ENCODE measurements at regions not wholly inside any gene's neighbourhood (a gene's known extent, or its start where the extent isn't known, plus 50 kb on each side); places are given as distances from the start of the nearest gene placed in this dataset.
A peak's percentile ranks its signal among the peaks of the same experiment; 100 is the strongest.

DNA sequence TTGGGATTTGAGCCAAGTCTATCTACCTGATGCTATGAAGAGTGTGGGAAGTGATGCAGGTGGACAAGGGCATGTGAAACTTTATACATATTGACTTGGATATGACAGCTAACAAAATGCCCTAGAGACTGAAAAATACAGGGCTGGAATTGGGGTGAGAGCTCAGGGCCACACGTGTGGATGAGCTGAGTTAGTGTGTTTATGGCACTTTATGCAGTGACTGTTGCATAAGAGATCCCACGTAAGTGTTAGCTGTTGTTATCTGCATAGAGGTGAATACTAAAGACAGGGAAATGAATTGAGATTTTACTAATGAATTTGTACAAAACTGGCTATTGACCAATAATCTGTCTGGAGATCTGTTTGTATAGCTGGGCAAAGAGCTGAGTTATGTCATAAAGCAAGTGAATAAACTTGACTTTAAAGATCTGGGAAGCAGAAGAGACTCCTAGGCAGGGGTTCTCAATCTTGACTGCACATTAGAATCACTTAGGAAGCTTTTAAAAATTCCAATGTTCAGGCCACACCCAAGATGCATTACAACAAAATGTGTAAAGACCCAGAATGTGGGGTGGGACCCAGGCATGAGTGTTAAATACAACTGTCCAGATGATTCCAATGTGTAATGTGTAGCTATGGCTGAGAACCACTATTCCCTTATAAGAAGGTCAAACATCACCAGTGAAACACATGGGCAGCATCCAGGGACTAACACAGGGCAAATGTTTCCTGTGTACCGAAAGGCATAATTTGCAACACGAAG, 74.2 kb upstream of the STK17B start:
- TF ChIP-seq, protein P1, sequence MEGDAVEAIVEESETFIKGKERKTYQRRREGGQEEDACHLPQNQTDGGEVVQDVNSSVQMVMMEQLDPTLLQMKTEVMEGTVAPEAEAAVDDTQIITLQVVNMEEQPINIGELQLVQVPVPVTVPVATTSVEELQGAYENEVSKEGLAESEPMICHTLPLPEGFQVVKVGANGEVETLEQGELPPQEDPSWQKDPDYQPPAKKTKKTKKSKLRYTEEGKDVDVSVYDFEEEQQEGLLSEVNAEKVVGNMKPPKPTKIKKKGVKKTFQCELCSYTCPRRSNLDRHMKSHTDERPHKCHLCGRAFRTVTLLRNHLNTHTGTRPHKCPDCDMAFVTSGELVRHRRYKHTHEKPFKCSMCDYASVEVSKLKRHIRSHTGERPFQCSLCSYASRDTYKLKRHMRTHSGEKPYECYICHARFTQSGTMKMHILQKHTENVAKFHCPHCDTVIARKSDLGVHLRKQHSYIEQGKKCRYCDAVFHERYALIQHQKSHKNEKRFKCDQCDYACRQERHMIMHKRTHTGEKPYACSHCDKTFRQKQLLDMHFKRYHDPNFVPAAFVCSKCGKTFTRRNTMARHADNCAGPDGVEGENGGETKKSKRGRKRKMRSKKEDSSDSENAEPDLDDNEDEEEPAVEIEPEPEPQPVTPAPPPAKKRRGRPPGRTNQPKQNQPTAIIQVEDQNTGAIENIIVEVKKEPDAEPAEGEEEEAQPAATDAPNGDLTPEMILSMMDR (IDR thresholded peaks at IDR 0.05), result no peak
- peaks cover 0 to 48% (median 16%) of the 10 kb centered on the region in 4 donors for H3K4me1 ChIP-seq
- H3K9me3 ChIP-seq, result no peaks in the 10 kb centered on the region
- no peak overlapping the region for H3K27ac ChIP-seq
- no peak overlapping the region for H3K4me3 ChIP-seq
- intact Hi-C loops (cut with DNase I; ENCODE audit: low total_unique reads), result no loop called here
- H3K27me3 ChIP-seq, result no peaks in the 10 kb centered on the region
- H3K36me3 ChIP-seq, result no peaks in the 10 kb centered on the region
- no peak for DNase-seq

DNA sequence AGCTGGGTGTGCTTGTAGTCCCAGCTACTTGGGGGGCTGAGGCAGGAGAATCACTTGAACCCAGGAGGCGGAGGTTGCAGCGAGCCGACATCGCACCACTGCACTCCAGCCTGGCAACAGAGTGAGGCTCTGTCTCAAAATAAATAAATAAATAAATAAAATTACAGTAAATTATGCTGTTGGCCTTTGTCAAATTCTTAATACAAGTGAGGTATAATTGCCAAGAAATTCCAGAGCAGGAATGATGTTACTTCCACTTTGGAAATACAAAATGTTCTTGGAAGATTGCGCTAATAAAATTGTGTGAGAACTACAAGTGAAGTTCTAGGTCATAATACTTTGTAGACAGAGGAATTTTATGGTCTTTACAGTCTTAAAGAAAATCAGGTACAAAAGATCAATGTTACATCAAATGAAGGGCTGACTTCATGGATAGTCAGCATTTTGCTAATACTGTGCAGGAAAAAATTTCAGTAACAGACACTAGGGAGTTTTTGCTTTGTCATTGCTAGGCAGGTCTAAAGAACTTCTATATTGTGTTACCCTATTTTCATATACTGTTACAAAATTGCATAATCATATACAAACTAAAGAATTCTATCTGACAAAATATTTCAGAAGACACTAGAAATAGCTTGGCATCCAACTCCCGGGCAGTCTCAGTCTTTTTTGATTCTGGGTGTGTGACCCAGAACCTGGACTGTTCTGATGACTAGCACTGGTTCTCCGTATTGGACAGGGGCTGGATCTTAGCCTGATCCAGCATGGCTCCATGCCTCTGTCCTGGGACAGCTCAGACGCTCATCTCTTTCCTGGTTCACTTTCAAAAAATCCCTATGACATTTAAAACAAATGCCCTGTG, 76.0 kb upstream of the STK17B start:
- TF ChIP-seq, protein P1 (IDR thresholded peaks at IDR 0.05), result no peak
- DNase-seq, result peak; percentile 59 to 74
- no peaks in the 10 kb centered on the region for H3K27me3 ChIP-seq
- no peaks in the 10 kb centered on the region for H3K36me3 ChIP-seq
- intact Hi-C loops (cut with DNase I; ENCODE audit: low total_unique reads), result no loop called here
- peak overlapping the region; percentile 51 to 78 for H3K27ac ChIP-seq
- no peak overlapping the region for H3K4me3 ChIP-seq
- H3K9me3 ChIP-seq, result no peaks in the 10 kb centered on the region
- H3K4me1 ChIP-seq, result peaks cover 0 to 50% (median 16%) of the 10 kb centered on the region in 4 donors

DNA sequence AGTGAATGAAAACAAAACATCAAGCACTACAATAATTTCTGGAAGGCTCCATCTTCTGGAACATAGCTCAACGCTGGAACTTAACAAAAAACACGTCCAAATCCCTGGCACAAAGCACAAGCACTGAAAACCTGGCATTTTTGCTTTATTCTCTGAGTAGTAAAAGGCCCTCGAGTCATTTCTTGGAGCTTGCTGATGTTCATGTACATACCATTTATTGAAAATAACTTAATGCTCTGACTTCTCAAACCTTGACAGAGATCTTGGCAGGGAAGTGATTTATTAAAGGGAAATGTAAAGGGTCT, 76.5 kb upstream of the STK17B start:
- TF ChIP-seq, protein P1 (IDR thresholded peaks at IDR 0.05), result no peak
- intact Hi-C loops (cut with DNase I; ENCODE audit: low total_unique reads), result no loop called here
- Histone ChIP-seq H3K27ac (peak overlapping the region; percentile 51 to 78), H3K4me1 (peaks cover 0 to 50% (median 16%) of the 10 kb centered on the region in 4 donors), H3K27me3 (no peaks in the 10 kb centered on the region), H3K36me3 (no peaks in the 10 kb centered on the region), H3K9me3 (no peaks in the 10 kb centered on the region), H3K4me3 (no peak overlapping the region)
- DNase-seq, result no peak

DNA sequence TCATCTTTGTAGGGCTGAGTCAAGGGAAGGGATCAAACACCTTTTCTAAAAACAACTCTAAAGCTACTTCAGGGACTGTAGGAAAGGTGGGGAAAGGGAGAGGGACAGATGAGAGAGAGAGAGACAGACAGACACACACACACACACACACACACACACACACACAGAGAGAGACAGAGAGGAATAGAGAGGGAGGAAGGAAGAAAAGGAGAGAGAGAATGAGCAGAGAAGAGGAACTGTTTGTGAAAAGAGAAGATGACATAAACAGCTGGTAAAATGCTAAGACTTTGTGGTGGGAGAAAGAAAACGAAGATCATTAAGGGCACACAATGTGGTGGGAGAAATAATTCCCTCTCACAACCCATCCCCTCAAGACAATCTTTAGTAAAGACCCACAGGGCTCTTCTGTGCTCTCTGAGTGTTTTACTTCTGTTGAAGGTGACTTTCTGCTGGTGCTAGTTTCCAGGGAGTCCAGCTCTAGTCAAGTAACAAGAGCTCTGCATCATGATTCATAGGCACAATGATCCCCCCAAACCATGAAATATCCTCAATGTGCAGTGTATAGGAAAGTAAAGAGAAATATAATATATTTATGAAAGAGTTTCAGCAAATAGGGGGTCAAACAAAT, 77.2 kb upstream of the STK17B start:
- peak overlapping the region; percentile 51 to 78 for H3K27ac ChIP-seq
- DNase-seq, result no peak

DNA sequence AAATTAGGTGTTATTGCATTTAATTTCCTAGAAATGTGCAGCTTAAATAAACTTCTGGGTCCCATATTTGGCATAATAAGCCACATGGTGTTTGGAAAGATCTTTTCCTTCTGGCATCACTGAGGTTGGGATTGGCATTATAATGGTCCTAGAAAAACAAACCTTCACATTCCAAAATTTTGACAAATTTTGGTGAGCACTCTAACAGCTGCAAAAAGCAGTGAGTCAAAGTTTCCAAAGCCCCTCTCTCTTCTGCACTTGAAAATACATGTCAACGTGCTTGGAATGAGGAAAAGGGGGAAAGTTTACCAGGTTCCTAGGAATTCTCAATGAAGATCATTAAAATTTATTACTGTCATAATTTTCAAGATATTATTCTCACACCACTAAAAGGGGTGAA, 77.8 kb upstream of the STK17B start:
- Histone ChIP-seq H3K36me3 (no peaks in the 10 kb centered on the region), H3K27me3 (no peaks in the 10 kb centered on the region), H3K4me1 (peaks cover 0 to 50% (median 16%) of the 10 kb centered on the region in 4 donors), H3K9me3 (no peaks in the 10 kb centered on the region), H3K27ac (peak overlapping the region; percentile 51 to 78), H3K4me3 (no peak overlapping the region)
- intact Hi-C loops (cut with DNase I; ENCODE audit: low total_unique reads), result no loop called here
- DNase-seq, result no peak
- TF ChIP-seq, protein P1 (IDR thresholded peaks at IDR 0.05), result no peak

More for the DNA sequence above, 77.2 kb upstream of the STK17B start:
- no peaks in the 10 kb centered on the region for H3K27me3 ChIP-seq
- no peaks in the 10 kb centered on the region for H3K9me3 ChIP-seq
- TF ChIP-seq, protein P1 (IDR thresholded peaks at IDR 0.05), result no peak
- H3K36me3 ChIP-seq, result no peaks in the 10 kb centered on the region
- H3K4me3 ChIP-seq, result no peak overlapping the region
- intact Hi-C loops (cut with DNase I; ENCODE audit: low total_unique reads), result no loop called here
- H3K4me1 ChIP-seq, result peaks cover 0 to 50% (median 16%) of the 10 kb centered on the region in 4 donors

All from tibial artery (tissue), 4 donors.